Right lobe of liver (tissue), 4 donors: ENCODE measurements at regions not wholly inside any gene's neighbourhood (a gene's known extent, or its start where the extent isn't known, plus 50 kb on each side); places are given as distances from the start of the nearest gene placed in this dataset.

Experiments
- POLR2A ChIP-seq: fragments of 450-650 bp; IDR thresholded peaks from one replicate; pipeline ENCODE4 v1.6.1; 2017; ENCODE audit warnings: antibody characterized with exemption, mild to moderate bottlenecking
- TF ChIP-seq, protein P1 (sequence below), 4 donors: fragments of 200-600 bp in 3 of 4; fragments of 450-650 bp in 1 of 4; IDR thresholded peaks; one replicate each; pipeline versions ENCODE4 v1.5.1 to v1.8.0; 2016 to 2022; ENCODE audit warnings: antibody characterized with exemption in 4 of 4, mild to moderate bottlenecking in 2 of 4
- donor health status: DM: no; HTN: no; CAD: no.
- donor health status: DM: no; HTN: no; CAD: no.
- donor health status: DM: no; HTN: yes; CAD: no.

DNA sequence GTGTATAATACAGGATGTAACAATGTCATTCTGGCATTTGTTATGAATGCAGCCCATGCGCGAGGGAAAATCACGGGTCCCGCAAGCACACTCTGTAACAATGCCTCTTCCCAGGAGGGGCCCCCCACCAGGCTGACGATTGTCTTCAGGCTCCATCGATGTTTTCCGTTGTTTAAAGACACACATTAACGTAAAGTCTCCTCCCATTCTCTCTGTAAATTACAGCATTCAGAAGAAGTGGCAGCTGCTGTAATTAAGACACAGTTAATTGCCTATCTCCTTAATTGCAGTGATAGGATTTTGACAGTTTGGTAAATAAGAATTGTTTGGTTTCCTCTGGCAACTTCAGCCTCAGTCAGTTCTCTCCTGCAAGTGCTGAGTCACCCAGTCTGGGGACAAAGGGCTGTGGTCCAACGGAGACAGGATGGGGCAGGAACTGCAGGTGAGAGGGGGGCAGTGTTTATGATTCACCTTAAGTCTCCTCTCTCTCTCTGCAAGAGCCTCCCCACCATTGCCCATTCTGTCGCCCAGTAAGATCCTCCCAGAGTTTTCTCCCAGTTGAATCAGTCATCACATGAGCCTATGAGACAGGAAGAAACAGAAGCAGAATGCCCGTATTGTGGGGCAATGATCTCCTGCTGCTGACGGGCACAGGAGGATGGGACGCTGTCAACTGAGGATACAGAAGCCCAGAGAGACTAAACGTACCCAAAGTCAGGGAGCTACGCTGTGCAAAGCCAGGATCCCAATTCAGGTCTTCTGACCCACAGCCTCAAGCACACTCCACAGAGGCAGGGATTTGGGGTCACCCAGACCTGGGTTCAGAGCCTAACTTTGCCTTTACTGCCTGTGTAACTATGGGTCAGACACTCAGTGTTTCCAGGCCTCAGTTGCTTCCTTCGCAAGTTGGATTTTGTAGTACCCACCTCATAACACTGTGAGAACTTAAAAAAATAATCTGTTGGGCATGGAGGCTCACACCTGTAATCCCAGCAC, 110.0 kb downstream of the ADSS2 start:
- TF ChIP-seq, protein P1, sequence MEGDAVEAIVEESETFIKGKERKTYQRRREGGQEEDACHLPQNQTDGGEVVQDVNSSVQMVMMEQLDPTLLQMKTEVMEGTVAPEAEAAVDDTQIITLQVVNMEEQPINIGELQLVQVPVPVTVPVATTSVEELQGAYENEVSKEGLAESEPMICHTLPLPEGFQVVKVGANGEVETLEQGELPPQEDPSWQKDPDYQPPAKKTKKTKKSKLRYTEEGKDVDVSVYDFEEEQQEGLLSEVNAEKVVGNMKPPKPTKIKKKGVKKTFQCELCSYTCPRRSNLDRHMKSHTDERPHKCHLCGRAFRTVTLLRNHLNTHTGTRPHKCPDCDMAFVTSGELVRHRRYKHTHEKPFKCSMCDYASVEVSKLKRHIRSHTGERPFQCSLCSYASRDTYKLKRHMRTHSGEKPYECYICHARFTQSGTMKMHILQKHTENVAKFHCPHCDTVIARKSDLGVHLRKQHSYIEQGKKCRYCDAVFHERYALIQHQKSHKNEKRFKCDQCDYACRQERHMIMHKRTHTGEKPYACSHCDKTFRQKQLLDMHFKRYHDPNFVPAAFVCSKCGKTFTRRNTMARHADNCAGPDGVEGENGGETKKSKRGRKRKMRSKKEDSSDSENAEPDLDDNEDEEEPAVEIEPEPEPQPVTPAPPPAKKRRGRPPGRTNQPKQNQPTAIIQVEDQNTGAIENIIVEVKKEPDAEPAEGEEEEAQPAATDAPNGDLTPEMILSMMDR (IDR thresholded peaks at IDR 0.05): no peak
- no peak for TF ChIP-seq POLR2A
